A549 (cell line): ENCODE measurements at regions not wholly inside any gene's neighbourhood (a gene's known extent, or its start where the extent isn't known, plus 50 kb on each side); places are given as distances from the start of the nearest gene placed in this dataset.

Source experiments
- CHD2 ChIP-seq: fragments of 150-350 bp; IDR thresholded peaks from 2 replicates; pipeline ENCODE4 v1.6.1; 2014; ENCODE audit warnings: low read length; ENCODE audit not compliant: partially characterized antibody
- POLR2A ChIP-seq: IDR thresholded peaks from 2 replicates; pipeline ENCODE4 v1.6.1; 2012; ENCODE audit warnings: mild to moderate bottlenecking, low read length
- TF ChIP-seq, protein P1 (sequence below): fragments of >200 bp; sonication (Bioruptor Twin); formaldehyde crosslinking; IDR thresholded peaks from 3 replicates; pipeline ENCODE4 v1.5.1; 2016
- TF ChIP-seq, protein P2 (sequence below): fragments of 200-600 bp; sonication (generic); IDR thresholded peaks from 2 replicates; pipeline ENCODE4 v1.6.1; 2016; ENCODE audit warnings: antibody characterized with exemption, mild to moderate bottlenecking, moderate library complexity

DNA sequence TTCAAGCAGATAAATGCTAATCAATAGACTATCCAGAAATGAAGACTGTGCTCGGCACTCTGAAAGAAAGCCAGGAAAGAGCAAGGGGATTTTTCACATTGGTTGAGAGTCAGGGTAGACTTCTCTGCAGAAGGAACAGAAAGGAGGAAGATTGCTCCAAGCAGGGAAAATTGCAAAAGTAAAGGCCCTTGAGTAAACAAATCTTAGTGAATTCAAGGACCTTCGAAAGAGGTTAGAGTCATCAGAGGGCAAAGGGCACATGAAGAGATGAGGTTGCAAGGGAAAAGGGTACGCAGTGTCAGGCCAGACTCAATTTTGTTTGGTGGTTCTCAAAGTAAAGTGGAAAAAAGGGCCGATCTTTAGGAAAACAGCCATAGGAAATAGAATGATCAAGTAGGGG is 157.6 kb upstream of the RAI14 start:
- TF ChIP-seq POLR2A (no peak), CHD2 (no peak)
- TF ChIP-seq, protein P1, sequence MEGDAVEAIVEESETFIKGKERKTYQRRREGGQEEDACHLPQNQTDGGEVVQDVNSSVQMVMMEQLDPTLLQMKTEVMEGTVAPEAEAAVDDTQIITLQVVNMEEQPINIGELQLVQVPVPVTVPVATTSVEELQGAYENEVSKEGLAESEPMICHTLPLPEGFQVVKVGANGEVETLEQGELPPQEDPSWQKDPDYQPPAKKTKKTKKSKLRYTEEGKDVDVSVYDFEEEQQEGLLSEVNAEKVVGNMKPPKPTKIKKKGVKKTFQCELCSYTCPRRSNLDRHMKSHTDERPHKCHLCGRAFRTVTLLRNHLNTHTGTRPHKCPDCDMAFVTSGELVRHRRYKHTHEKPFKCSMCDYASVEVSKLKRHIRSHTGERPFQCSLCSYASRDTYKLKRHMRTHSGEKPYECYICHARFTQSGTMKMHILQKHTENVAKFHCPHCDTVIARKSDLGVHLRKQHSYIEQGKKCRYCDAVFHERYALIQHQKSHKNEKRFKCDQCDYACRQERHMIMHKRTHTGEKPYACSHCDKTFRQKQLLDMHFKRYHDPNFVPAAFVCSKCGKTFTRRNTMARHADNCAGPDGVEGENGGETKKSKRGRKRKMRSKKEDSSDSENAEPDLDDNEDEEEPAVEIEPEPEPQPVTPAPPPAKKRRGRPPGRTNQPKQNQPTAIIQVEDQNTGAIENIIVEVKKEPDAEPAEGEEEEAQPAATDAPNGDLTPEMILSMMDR, result no peak
- TF ChIP-seq, protein P2, sequence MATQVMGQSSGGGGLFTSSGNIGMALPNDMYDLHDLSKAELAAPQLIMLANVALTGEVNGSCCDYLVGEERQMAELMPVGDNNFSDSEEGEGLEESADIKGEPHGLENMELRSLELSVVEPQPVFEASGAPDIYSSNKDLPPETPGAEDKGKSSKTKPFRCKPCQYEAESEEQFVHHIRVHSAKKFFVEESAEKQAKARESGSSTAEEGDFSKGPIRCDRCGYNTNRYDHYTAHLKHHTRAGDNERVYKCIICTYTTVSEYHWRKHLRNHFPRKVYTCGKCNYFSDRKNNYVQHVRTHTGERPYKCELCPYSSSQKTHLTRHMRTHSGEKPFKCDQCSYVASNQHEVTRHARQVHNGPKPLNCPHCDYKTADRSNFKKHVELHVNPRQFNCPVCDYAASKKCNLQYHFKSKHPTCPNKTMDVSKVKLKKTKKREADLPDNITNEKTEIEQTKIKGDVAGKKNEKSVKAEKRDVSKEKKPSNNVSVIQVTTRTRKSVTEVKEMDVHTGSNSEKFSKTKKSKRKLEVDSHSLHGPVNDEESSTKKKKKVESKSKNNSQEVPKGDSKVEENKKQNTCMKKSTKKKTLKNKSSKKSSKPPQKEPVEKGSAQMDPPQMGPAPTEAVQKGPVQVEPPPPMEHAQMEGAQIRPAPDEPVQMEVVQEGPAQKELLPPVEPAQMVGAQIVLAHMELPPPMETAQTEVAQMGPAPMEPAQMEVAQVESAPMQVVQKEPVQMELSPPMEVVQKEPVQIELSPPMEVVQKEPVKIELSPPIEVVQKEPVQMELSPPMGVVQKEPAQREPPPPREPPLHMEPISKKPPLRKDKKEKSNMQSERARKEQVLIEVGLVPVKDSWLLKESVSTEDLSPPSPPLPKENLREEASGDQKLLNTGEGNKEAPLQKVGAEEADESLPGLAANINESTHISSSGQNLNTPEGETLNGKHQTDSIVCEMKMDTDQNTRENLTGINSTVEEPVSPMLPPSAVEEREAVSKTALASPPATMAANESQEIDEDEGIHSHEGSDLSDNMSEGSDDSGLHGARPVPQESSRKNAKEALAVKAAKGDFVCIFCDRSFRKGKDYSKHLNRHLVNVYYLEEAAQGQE, result no peak
